GM12874 (cell line): ENCODE measurements at regions not wholly inside any gene's neighbourhood (a gene's known extent, or its start where the extent isn't known, plus 50 kb on each side); places are given as distances from the start of the nearest gene placed in this dataset.

ENCODE experiments used
- TF ChIP-seq, protein P1 (sequence below): IDR thresholded peaks from 2 replicates; pipeline ENCODE4 v1.5.1; 2011; ENCODE audit warnings: low read depth, mild to moderate bottlenecking, control low read depth, low read length, moderate library complexity; ENCODE audit not compliant: insufficient read depth

- TF ChIP-seq, protein P1, sequence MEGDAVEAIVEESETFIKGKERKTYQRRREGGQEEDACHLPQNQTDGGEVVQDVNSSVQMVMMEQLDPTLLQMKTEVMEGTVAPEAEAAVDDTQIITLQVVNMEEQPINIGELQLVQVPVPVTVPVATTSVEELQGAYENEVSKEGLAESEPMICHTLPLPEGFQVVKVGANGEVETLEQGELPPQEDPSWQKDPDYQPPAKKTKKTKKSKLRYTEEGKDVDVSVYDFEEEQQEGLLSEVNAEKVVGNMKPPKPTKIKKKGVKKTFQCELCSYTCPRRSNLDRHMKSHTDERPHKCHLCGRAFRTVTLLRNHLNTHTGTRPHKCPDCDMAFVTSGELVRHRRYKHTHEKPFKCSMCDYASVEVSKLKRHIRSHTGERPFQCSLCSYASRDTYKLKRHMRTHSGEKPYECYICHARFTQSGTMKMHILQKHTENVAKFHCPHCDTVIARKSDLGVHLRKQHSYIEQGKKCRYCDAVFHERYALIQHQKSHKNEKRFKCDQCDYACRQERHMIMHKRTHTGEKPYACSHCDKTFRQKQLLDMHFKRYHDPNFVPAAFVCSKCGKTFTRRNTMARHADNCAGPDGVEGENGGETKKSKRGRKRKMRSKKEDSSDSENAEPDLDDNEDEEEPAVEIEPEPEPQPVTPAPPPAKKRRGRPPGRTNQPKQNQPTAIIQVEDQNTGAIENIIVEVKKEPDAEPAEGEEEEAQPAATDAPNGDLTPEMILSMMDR: no peak
These were observed 107.7 kb upstream of the MEIS1 start for GRCh38 chr2:66327066-66327740.

GRCh38 chr2:66324909-66325528 is 109.9 kb upstream of the MEIS1 start:
- TF ChIP-seq, protein P1: no peak

DNA sequence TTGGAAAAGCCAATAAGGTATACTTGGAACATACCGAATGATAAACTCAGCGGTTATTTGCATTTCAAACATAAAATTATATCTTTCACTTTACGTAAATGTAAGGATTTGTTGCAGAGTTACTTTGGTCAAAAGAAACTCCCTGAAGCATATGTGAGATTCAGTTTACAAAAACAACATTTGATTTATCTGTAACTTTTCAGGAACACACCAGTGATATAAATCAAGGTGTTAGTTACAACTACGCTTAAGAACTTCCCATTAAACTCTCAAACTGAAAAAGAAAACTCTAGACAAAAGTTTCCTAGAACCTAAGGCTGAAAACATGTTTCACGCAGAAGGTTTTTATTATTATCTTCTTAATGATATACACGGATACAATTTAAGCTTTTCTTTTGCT is 110.6 kb upstream of the MEIS1 start:
- TF ChIP-seq, protein P1: no peak

DNA sequence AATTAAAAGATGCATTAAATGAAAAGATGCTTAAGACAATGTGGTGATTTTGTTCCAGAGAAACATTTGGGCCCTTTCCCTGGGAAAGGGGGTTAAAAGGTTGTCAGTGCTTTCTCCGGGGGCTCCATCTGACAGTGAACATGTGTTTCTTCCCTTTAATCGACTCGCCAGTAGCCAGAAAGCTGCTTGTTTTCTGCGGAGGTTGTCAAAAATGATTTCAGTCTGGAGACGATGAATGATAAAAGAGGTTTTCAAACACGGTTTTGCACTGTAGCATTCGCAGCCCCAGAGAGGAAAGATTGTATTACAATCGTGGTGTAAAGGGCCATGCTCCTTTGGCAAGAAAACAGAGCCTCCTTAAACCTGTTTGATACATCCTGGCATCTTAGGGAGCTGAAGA is 111.5 kb upstream of the MEIS1 start:
- TF ChIP-seq, protein P1: no peak

DNA sequence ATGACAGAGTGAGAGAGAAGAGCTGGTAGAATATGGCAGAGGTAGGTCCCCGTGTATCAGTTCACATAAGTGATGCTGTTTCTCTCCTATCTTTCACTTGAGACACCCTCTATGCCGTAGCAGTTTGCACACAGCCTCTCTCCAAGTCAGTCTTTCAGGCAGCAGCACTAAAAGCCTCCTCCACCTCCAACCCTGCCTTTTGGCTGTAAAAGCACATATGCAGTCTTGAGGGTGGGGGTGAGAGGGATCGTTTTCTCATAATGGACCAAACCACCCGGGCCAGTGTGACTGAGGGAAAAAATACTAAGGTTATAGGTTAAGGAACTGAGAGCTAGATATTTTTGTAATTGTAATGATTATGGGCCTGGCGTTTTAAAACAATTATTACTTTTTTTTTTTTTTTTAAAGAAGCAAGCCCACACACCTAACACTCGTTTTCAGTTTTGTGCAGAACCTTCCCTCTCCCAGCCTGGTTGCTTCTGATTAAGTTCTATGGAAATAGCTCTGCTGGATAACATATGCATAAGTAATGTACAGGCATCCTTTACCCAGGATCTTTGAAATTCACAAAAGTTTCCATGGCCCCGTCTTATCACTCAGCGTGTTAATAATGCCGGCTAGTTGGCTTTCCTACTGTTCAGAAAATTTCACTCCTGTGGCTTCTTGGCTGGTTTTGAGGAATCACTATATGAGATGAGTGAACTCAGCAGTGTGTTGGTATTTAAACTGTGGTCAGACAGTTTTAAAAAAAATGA is 112.2 kb upstream of the MEIS1 start:
- TF ChIP-seq, protein P1: no peak

- TF ChIP-seq, protein P1: no peak
These were observed 116.8 kb upstream of the MEIS1 start for GRCh38 chr2:66318009-66318561.

DNA sequence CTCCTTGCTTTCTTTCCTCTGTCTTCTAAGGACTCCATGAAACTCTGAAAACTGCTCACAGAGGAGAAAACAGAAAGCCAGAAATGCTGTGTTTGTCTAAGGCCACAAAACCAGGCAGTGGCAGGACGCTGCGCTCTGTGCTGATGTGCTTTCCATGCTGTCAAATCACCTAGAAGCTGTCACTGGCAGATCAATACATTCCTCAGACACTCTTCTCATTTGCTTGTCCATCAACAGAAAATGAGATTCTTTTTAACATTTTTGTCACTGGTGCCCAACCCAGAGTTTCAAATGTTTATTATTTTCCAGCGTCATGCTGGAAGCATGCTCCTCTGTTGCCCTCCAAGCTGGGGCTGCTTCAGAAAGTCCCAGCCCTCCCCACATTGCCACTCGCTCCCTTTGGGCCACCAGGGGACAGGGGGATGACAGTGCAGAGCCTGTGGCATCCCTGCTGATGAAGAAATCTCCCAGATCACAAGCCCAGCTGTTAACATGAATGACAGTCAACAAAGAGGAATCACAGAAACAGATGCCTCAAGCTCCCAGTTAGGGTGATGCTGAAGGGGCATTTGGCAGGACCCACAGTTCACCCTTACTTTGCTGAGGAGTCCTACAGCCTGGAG is 117.5 kb upstream of the MEIS1 start:
- TF ChIP-seq, protein P1: no peak
